ENCODE measurements at regions not wholly inside any gene's neighbourhood (a gene's known extent, or its start where the extent isn't known, plus 50 kb on each side); places are given as distances from the start of the nearest gene placed in this dataset.
"Not testable (repeated sequence)": the region's sequence is repeated elsewhere in the genome, so short reads cannot be mapped to it uniquely, and the experiment has no call there.

GRCh38 chr21:13985865-13986863, 224.6 kb downstream of the LIPI start:
- H3K4me1 ChIP-seq; H3K27me3 ChIP-seq; H3K27ac ChIP-seq; H3K36me3 ChIP-seq; H3K4me3 ChIP-seq; intact Hi-C loops (cut with DNase I; ENCODE audit: low total_unique reads); H3K9me3 ChIP-seq; DNase-seq (ENCODE audit: low spot score in 2 of 2): not testable (repeated sequence)

DNA sequence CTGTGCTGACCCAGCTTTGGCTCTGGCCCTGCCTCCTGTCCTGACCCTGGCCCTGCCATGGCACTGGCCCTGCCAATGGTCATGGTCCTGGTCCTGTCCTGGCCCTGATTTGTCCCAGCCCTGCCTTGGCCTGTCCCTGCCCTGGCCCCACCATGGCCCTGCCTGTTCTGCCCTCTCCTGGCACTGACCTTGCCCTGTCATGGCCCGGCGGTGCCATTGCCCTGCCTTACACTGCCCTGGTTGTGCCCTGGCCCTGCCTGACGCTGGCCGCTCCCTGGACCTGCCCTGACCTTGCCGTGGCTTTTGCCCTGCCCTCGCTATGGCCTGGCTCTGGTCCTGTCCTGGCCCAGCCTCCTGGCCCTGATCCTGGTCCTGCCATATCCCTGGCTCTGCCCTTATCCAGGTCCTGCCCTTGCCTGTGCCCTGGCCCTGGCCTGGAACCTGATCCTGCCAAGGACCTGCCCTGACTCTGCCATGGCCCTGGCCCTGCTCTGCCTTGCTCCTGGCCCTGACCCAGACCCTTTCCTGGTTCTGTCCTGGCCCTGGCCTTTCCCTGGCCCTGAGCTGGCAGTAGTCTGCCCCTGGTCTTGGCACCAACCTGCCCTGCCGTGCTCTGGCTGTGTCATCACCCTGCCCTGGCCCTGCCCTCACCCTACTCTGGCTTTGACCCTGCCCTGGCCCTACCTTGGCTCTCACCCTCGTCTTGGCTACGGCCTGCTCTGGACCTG, 225.5 kb downstream of the LIPI start:
- H3K27me3 ChIP-seq; intact Hi-C loops (cut with DNase I; ENCODE audit: low total_unique reads); DNase-seq (ENCODE audit: low spot score in 2 of 2); H3K9me3 ChIP-seq; H3K4me1 ChIP-seq; H3K4me3 ChIP-seq; H3K27ac ChIP-seq; H3K36me3 ChIP-seq: not testable (repeated sequence)

DNA sequence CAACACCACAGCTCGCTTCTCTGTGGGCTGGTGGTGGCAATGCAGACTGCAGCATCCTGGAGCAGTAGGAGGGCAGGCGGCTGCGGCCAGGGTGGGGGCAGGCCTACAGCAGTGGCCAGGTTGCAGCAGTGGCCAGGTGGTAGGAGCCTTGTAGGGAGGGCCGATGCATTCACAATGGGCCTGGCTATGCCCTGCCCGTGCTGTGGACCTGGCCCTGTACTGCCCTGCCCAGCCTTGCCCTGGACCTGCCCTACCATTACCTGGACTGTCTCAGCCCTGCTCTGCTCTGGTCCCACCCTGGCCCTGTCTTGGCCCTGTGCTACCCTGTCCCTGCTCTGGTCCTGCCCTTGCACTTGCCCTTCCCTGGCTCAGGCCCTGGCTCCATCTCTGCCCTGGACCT, 226.0 kb downstream of the LIPI start:
- H3K4me1 ChIP-seq; H3K27ac ChIP-seq; intact Hi-C loops (cut with DNase I; ENCODE audit: low total_unique reads); H3K4me3 ChIP-seq; H3K36me3 ChIP-seq; DNase-seq (ENCODE audit: low spot score in 2 of 2); H3K9me3 ChIP-seq; H3K27me3 ChIP-seq: not testable (repeated sequence)

- H3K4me1 ChIP-seq; H3K27me3 ChIP-seq; H3K9me3 ChIP-seq; intact Hi-C loops (cut with DNase I; ENCODE audit: low total_unique reads); H3K27ac ChIP-seq; H3K36me3 ChIP-seq; H3K4me3 ChIP-seq; DNase-seq (ENCODE audit: low spot score in 2 of 2): not testable (repeated sequence)
These were observed 229.3 kb downstream of the LIPI start for GRCh38 chr21:13981176-13982087.

GRCh38 chr21:13980115-13980662, 230.6 kb downstream of the LIPI start:
- peak; percentile 74 to 86 for DNase-seq (ENCODE audit: low spot score in 2 of 2)
- intact Hi-C loops (cut with DNase I; ENCODE audit: low total_unique reads): not testable (repeated sequence)

DNA sequence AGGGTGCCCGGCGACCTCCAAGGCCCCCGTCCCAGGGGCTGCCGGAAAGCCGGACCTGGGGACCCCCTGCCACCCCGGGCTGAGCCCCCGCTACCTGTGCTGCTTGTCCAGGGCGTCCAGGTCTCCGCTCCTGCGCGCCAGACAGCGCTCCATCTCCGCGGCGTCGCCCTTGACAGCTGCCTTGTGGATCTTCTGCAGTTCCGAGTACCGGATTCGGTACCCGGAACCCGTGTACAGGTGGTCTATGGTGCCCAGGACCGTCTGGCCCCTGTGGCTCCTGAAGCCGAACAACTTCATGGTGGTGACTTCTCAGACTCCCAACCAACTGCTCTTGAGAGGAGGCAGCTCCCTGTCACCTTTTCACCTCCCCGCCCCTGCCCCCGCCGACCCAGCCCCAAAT, 231.1 kb downstream of the LIPI start:
- Histone ChIP-seq H3K4me3 (peak overlapping the region; percentile 4 to 61 (median 56)), H3K27ac (peak overlapping the region; percentile 33 to 40)
- intact Hi-C loops (cut with DNase I; ENCODE audit: low total_unique reads): not testable (repeated sequence)

More at GRCh38 chr21:13980115-13980662, 230.6 kb downstream of the LIPI start:
- not testable (repeated sequence) for H3K36me3 ChIP-seq, H3K4me1 ChIP-seq, H3K9me3 ChIP-seq, H3K27me3 ChIP-seq
- Histone ChIP-seq H3K27ac (peak overlapping the region; percentile 33 to 40), H3K4me3 (peak overlapping the region; percentile 4 to 61 (median 56))
- peak in 2 of 3 donors; percentile 22 to 48 for TF ChIP-seq CTCF (IDR thresholded peaks at IDR 0.05)
- peak in 1 of 3 donors; percentile 13 for TF ChIP-seq POLR2AphosphoS5 (IDR thresholded peaks at IDR 0.05)

DNA sequence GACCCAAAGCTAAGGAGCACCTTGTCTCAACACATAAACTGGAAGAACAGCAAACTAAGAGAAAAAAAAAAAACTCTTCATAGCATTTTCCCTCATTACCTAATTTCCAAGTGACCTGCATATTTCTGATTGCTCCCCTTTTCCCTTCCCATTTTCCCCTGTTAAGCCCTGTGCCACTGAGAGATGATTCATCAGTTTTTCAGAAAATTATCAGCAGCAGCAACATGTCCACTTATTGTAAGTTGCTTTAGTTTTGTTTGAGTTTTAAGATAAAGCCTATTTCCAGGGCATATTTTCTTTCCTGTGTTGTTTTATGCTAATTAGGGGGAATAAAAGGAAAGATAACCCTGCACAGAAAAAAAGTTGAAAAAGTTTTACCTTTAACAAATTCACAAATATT, 236.2 kb downstream of the LIPI start:
- H3K27ac ChIP-seq; H3K9me3 ChIP-seq; H3K4me3 ChIP-seq; H3K27me3 ChIP-seq; H3K4me1 ChIP-seq; DNase-seq (ENCODE audit: low spot score in 2 of 2); intact Hi-C loops (cut with DNase I; ENCODE audit: low total_unique reads); H3K36me3 ChIP-seq: not testable (repeated sequence)

More for the DNA sequence above, 231.1 kb downstream of the LIPI start:
- not testable (repeated sequence) for H3K9me3 ChIP-seq; H3K36me3 ChIP-seq; DNase-seq (ENCODE audit: low spot score in 2 of 2); H3K4me1 ChIP-seq; H3K27me3 ChIP-seq

GRCh38 chr21:13969853-13970252, 240.9 kb downstream of the LIPI start:
- H3K9me3 ChIP-seq; H3K27me3 ChIP-seq; H3K4me3 ChIP-seq; H3K27ac ChIP-seq; H3K36me3 ChIP-seq; H3K4me1 ChIP-seq; DNase-seq (ENCODE audit: low spot score in 2 of 2); intact Hi-C loops (cut with DNase I; ENCODE audit: low total_unique reads): not testable (repeated sequence)

DNA sequence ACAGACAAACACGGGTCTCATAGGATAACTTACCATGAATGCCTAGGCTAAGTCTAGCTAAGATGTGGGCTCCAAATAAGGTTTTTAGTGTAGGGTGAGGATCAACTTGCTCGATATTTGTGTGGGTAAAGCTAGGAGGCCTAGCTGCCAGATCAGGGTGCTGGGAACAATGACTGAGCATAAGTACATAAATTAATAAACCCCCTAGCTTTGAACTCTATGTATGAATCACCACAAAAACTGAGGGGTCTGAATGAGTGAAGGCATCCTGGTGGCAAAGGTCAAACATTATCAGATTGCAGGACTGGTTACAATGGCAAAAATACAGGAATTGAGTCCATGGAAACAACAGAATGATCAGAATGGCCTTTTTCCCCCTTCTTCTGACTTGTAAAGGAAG, 241.8 kb downstream of the LIPI start:
- H3K4me3 ChIP-seq; H3K27me3 ChIP-seq; H3K36me3 ChIP-seq; H3K4me1 ChIP-seq; DNase-seq (ENCODE audit: low spot score in 2 of 2); intact Hi-C loops (cut with DNase I; ENCODE audit: low total_unique reads); H3K27ac ChIP-seq; H3K9me3 ChIP-seq: not testable (repeated sequence)

GRCh38 chr21:13963259-13963658, 247.5 kb downstream of the LIPI start:
- H3K27me3 ChIP-seq; H3K27ac ChIP-seq; H3K36me3 ChIP-seq; H3K9me3 ChIP-seq; H3K4me1 ChIP-seq; H3K4me3 ChIP-seq; intact Hi-C loops (cut with DNase I; ENCODE audit: low total_unique reads); DNase-seq (ENCODE audit: low spot score in 2 of 2): not testable (repeated sequence)

Data from breast epithelium (tissue), 4 donors.